ENCODE measurements at regions not wholly inside any gene's neighbourhood (a gene's known extent, or its start where the extent isn't known, plus 50 kb on each side); places are given as distances from the start of the nearest gene placed in this dataset.
"Not testable (repeated sequence)": the region's sequence is repeated elsewhere in the genome, so short reads cannot be mapped to it uniquely, and the experiment has no call there.

GRCh38 chr7:65631236-65631635, 241.6 kb upstream of the VKORC1L1 start:
- DNase-seq, result not testable (repeated sequence)

- not testable (repeated sequence) for DNase-seq
Observed at GRCh38 chr7:65633587-65634404, 239.1 kb upstream of the VKORC1L1 start.

GRCh38 chr7:65638918-65639317, 234.0 kb upstream of the VKORC1L1 start:
- DNase-seq, result not testable (repeated sequence)

- DNase-seq, result not testable (repeated sequence)
Observed at GRCh38 chr7:65639717-65640116, 233.2 kb upstream of the VKORC1L1 start.

GRCh38 chr7:65643498-65643897, 229.4 kb upstream of the VKORC1L1 start:
- not testable (repeated sequence) for DNase-seq

GRCh38 chr7:65647153-65647964, 225.5 kb upstream of the VKORC1L1 start:
- not testable (repeated sequence) for DNase-seq

- not testable (repeated sequence) for DNase-seq
Observed at GRCh38 chr7:65651174-65651573, 221.7 kb upstream of the VKORC1L1 start.

GRCh38 chr7:65651826-65652592, 220.9 kb upstream of the VKORC1L1 start:
- not testable (repeated sequence) for DNase-seq

GRCh38 chr7:65652669-65653068, 220.2 kb upstream of the VKORC1L1 start:
- not testable (repeated sequence) for DNase-seq

- not testable (repeated sequence) for DNase-seq
Observed at GRCh38 chr7:65656494-65657188, 216.2 kb upstream of the VKORC1L1 start.

- not testable (repeated sequence) for DNase-seq
Observed at GRCh38 chr7:65683362-65683761, 189.5 kb upstream of the VKORC1L1 start.

GRCh38 chr7:65699026-65699714, 173.7 kb upstream of the VKORC1L1 start:
- not testable (repeated sequence) for DNase-seq

- DNase-seq, result not testable (repeated sequence)
Observed at GRCh38 chr7:65699715-65700356, 173.0 kb upstream of the VKORC1L1 start.

- DNase-seq, result not testable (repeated sequence)
Observed at GRCh38 chr7:65719123-65719798, 153.6 kb upstream of the VKORC1L1 start.

- DNase-seq, result peak; percentile 35 to 74 (median 60)
Observed at GRCh38 chr7:65722361-65722792, 150.5 kb upstream of the VKORC1L1 start.

- DNase-seq, result not testable (repeated sequence)
Observed at GRCh38 chr7:65727182-65727581, 145.7 kb upstream of the VKORC1L1 start.

GRCh38 chr7:65731129-65731528, 141.7 kb upstream of the VKORC1L1 start:
- DNase-seq, result no peak

GRCh38 chr7:65731562-65732035, 141.3 kb upstream of the VKORC1L1 start:
- peak in 5 of 6 experiments; percentile 3 to 27 (median 6) for DNase-seq

- DNase-seq, result no peak
Observed at GRCh38 chr7:65744406-65744805, 128.5 kb upstream of the VKORC1L1 start.

GRCh38 chr7:65746398-65746669, 126.5 kb upstream of the VKORC1L1 start:
- DNase-seq, result no peak

All from stimulated activated naive CD4-positive, alpha-beta T cell (primary cell).